Activated naive CD4-positive, alpha-beta T cell (primary cell): ENCODE measurements at regions not wholly inside any gene's neighbourhood (a gene's known extent, or its start where the extent isn't known, plus 50 kb on each side); places are given as distances from the start of the nearest gene placed in this dataset.
"Not testable (repeated sequence)": the region's sequence is repeated elsewhere in the genome, so short reads cannot be mapped to it uniquely, and the experiment has no call there.

ENCODE experiments used
- DNase-seq, 4 experiments: peaks; one replicate each; lab custom pipeline; 2025; lab: John Stamatoyannopoulos, UW

DNA sequence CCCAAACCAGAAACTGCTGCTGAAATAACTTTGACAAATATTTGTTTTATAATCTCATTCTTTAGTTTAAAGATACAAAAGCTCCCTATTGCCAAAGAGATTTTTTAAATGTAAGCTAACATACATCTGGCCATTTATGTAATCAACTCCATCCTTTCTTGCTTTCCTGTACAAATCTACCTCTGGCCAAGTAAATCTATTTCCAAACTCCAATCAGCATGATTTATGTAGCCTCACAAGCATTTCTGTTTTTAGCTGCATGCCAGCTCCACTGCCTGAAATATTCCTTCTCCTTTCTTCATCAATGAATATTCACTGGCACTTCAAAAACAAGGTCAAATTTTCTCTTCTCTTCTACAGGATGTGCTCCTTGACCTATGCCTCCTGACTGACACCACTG is 80.0 kb downstream of the SHOX2 start:
- no peak for DNase-seq

DNA sequence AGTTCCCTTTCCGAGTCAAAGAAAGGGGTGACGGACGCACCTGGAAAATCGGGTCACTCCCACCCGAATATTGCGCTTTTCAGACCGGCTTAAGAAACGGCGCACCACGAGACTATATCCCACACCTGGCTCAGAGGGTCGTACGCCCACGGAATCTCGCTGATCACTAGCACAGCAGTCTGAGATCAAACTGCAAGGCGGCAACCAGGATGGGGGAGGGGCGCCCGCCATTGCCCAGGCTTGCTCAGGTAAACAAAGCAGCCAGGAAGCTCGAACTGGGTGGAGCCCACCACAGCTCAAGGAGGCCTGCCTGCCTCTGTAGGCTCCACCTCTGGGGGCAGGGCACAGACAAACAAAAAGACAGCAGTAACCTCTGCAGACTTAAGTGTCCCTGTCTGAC is 86.3 kb downstream of the SHOX2 start:
- not testable (repeated sequence) for DNase-seq

- no peak for DNase-seq
Observed at GRCh38 chr3:158018462-158018861, 87.8 kb downstream of the SHOX2 start.

GRCh38 chr3:158012901-158013300 is 93.3 kb downstream of the SHOX2 start:
- DNase-seq, result no peak

DNA sequence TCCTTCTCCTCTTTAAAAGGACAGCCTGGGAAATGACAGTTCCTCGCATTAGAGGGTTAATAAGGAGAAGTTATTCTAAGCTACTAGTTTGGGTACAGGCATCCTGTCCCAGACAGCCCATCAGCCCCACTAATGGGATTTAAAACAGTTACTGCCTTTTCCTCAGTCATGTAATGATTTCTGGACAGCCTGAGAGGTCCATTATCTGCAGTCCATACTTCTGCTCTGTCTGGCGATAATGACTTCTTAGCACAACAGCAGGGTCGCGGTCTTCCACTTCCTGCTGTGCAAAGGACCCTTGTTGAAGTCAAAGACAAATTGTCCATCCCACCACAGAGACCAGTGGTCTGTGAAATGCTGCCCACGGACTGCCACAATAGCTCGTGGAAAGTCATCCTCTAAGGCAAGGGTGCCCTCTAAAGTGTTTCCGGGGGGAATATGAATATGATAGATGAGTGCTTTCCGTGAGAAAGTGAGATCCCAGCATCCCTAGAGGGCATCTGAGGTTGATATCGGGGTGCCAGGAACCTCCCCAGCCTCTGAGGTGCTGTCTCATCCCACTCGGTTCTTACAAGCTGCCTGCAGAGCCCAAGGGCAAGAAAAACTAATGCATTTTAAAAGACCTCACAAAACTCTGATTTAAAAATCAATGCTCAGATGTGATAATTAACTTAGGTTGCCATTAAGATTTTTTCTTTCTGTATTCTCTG is 100.7 kb downstream of the SHOX2 start:
- no peak for DNase-seq

DNA sequence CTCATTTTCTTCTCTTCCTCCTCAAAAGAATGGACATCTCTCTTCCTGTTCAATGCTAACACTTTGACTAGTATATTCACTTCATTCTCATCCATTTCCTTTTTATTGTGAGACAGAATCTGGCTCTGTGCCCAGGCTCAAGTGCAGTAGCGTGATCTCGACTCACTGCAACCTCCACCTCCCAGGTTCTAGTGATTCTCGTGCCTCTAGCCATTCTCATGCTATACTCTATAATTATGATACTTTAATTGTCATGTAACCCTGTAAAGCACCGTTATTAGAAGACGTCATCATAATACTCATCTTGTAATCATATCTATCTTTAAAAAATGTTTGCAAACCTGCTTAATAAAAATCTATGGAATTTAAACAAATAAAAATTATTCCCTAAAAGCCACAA is 107.0 kb downstream of the SHOX2 start:
- DNase-seq, result no peak

DNA sequence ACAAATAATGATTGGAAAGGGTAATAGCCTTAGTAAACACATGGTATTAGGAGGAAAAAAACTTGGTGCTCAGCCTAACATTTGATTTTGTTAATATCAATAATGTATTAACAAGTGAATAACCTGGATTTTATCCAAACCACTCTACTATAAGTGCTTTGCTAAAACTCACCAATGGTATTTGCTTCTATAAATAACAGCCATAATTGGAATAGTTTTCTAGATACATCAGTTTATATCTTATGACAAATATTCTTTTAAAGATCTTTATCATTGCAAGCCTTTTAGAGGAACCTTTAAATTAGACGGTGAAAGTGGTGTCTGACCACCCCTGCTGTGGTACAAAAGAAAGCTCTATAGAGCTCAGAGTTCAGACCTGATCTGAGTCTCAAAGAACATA is 123.9 kb downstream of the SHOX2 start:
- DNase-seq, result no peak

GRCh38 chr3:157981819-157982218 is 124.4 kb downstream of the SHOX2 start:
- no peak for DNase-seq

DNA sequence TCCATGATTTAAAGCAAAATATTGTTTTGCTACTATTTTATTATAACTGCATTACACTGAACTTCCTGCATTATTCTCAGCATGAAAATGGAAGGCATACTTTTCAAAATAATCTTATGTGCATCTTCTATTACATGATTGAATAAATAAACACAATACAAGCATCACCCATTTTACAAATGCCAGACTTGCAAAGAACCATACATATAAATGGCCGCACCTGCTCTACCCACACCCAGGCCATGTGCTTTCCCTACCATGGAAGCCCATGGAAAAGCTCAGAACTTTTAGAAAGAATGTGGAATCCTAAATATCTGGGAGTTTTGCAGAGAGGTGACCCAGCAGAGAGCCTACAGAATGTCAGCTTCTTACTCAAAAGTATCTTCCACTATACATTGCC is 127.2 kb downstream of the SHOX2 start:
- no peak for DNase-seq

DNA sequence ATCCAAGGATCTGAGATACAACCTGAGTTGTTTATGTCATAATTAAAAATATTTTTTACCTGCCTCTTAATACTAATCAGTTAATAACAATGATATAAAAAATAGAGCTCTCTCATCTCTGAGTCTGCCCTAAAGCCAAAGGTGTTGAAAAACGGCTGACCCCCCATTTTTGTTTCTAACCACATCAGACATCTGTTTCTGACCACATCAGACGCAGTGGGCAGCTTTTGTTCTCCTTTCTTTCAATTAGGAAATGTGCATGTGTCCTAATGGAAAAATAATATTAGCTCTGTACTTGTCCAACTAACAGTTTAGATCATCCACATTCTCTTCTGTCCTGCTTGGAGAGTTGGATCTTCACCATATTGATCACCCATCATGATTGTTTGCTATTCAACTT is 144.6 kb downstream of the SHOX2 start:
- no peak for DNase-seq

DNA sequence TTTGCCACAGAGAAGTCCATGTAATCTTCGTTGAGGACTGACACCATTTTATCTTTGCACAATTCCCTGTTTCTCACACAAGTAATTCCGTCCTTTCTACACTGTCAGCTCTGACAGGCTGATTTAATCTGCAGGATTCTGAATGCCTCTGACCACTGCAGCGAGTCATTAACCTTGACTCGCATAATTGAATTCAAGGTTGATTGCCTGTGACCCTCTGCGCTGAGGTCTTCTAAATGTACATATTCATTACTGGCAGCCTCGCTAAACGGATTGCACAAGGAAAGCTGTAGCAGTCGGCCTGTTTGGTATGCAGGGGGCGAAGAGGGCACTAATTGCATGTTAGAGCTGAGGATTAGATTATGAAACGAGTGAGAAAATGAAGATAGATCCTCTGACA is 147.8 kb downstream of the SHOX2 start:
- DNase-seq, result no peak

DNA sequence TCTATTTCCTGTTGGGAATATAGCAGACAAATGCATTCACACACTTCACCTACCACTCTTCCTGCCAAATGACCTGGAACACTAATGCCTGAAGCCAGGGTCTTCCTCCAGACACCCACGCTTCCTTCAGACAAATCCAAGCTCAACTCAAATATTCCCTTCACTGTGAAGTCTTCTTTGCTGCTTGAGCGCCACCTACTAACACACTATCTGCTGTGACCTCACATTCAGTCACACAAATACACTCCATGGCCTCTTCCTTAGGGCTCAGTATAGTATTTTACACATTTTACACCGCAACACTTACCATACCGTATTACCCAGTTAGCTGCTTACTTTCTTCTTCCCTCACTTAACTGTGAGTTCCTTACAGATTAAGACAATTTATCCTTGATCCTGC is 149.4 kb downstream of the SHOX2 start:
- DNase-seq, result no peak

- DNase-seq, result no peak
Observed at GRCh38 chr3:157956176-157956575, 150.0 kb downstream of the SHOX2 start.

DNA sequence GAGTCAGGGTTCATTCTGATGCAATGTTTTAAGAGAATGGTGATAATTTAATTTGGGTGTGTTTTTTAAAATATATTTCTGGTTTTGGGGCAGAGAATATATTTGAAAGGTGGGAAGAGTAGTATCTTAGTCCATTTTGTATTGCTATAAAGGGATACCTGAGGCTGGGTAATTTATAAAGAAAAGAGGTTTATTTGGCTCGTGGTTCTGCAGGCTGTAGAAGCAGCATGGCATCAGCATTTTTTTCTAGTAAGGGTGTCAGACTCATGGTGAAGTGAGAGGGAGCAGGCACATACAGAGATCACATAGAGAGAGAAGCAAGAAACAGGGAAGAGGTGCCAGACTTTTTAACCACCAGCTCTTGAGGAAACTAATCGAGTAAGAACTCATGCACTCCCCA is 152.7 kb downstream of the SHOX2 start:
- DNase-seq, result no peak

- DNase-seq, result no peak
Observed at GRCh38 chr3:157948605-157949383, 157.4 kb downstream of the SHOX2 start.

GRCh38 chr3:157939166-157939565 is 167.1 kb downstream of the SHOX2 start:
- DNase-seq, result no peak

- no peak for DNase-seq
Observed at GRCh38 chr3:157938154-157938779, 168.0 kb downstream of the SHOX2 start.

DNA sequence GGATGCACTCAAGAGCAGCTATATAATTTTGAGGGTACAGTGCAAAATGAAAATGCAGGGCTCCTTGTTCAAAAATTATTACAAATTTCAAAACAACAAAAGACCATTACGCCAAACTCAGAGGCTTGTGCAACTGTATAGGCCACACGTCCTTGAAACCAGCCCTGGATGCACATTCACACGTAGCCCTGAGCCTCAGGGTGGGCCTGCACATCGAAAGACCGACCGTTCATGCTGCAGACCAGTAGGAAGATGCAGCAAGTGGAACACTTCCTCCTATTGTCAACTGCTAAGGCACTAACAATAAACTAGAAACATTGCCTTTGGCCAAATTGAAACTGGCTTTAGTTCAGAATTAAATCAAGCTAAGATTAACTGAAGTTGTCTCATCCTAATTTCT is 174.7 kb downstream of the SHOX2 start:
- no peak for DNase-seq

DNA sequence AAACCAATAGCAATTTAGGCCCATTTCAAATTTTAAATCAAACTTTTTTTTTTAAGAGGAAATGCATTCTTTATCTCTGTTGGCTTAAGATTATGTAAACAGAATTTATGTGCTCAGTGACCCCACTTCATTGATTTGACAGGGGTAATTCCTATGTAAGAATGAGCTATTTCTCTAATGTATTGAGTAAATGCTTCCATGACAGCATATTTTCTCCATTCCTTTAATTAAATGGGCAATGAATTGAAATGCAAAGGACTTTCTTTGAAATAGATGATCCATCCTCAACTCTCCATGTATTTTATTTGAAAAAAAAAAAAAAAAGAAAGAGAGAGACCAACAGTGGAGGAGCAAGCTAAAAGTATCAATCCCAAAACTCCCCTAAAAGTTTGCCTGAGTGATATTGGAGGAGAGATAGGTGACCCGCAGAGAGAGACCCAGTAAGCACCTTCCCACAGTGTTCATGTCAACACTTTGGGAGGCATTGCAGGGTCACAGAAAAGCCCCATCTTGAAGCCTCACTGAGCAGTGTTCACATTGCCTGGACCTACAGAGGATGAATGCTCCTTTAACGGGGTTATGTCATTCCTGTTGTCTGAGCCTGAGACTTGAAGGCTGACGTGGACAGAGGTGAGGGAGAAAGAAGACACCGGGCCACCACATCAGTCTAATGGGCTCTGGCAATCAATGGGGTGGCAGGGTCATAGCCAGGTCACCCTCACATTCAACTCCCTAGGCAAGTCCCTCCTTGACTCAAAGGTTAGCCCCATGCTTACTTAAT is 176.0 kb downstream of the SHOX2 start:
- DNase-seq, result no peak

- no peak for DNase-seq
Observed at GRCh38 chr3:157926822-157927221, 179.4 kb downstream of the SHOX2 start.

- no peak for DNase-seq
Observed at GRCh38 chr3:157922614-157923013, 183.6 kb downstream of the SHOX2 start.

DNA sequence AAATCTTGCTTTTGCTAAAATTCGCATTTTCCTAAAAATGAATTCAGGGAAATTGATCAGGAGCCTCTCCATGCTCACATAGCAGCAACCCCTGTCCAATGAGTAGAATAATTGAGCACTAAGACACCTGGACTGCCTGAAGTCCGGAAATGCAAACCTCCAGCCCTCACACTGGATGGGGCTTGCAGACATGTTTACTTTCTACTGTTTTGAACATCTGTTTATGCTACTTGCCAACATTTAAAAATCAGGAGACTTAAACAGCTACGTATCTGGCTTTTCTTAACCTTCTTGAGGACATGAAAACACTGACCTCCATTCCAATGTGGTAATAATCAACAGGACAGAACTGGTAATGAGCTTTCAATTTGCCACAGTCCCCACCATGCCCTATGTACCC is 184.4 kb downstream of the SHOX2 start:
- DNase-seq, result no peak
